ENCODE measurements at regions not wholly inside any gene's neighbourhood (a gene's known extent, or its start where the extent isn't known, plus 50 kb on each side); places are given as distances from the start of the nearest gene placed in this dataset.

DNA sequence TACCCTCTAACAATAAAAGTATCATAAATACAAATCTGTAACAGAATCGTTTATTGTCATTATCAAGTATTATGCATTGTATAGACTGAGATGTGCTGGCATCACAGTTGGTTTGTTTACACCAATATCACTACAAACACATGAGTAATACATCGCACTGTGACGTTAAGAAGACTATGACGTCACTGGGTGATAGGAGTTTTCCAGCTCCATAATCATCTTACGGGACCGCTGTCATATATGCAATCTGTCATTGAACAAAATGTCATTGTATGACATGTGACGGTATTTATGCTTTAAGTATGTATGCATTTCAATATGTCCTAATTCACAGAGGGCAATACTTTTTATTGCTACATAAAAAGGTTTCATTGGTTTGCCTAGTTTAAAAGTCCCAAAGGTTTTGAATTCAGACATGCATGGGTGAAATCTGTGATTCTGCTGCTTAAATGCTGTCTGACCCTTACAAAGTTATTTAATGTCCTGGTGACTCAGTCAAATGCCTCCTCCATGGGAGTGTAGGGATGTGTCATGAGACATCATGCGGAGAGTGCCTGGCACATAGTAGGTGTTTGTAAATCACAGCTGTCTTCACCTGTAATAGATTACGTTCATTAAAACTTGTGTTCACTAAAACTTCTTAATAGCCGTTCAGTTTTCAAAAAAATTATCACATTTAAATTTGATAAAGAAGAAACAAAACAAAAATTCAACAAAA lies 160.7 kb upstream of the PDE10A start:
- H3K9me3 ChIP-seq (ENCODE audit: insufficient read depth, low read depth, low read length) = no peaks in the 10 kb centered on the region
- TF ChIP-seq, protein P1, sequence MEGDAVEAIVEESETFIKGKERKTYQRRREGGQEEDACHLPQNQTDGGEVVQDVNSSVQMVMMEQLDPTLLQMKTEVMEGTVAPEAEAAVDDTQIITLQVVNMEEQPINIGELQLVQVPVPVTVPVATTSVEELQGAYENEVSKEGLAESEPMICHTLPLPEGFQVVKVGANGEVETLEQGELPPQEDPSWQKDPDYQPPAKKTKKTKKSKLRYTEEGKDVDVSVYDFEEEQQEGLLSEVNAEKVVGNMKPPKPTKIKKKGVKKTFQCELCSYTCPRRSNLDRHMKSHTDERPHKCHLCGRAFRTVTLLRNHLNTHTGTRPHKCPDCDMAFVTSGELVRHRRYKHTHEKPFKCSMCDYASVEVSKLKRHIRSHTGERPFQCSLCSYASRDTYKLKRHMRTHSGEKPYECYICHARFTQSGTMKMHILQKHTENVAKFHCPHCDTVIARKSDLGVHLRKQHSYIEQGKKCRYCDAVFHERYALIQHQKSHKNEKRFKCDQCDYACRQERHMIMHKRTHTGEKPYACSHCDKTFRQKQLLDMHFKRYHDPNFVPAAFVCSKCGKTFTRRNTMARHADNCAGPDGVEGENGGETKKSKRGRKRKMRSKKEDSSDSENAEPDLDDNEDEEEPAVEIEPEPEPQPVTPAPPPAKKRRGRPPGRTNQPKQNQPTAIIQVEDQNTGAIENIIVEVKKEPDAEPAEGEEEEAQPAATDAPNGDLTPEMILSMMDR (IDR thresholded peaks at IDR 0.05; ENCODE audit: insufficient read depth, low read depth, low read length) = no peak
- TF ChIP-seq EZH2 (IDR thresholded peaks at IDR 0.05; ENCODE audit: insufficient read depth, low read length) = no peak

DNA sequence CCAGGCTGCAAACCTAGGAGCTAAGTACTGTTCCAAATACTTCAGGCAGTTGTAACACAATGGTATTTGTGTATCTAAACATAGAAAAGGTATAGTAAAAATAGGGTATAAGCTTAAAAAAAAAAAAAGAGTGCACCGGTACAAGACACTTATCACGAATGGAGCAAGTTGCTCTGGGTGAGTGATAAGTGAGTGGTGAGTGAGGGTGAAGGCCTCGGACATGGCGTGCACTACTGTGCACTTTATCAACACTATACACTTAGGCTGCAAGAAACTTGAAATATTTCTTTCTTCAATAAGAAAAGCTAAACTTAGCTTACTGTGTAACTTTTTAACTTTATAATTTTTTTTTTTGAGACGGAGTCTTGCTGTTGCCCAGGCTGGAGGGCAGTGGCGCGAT lies 159.5 kb upstream of the PDE10A start:
- Histone ChIP-seq H3K27ac (ENCODE audit: low read depth, low read length) (no peak overlapping the region), H3K4me3 (ENCODE audit: insufficient read depth, low read depth, low read length) (no peak overlapping the region), H2AFZ (ENCODE audit: low read depth, low read length) (no peak overlapping the region), H3K27me3 (ENCODE audit: insufficient read depth, low read length) (peaks cover 22% of the 10 kb centered on the region), H3K9me3 (ENCODE audit: insufficient read depth, low read depth, low read length) (no peaks in the 10 kb centered on the region), H3K79me2 (ENCODE audit: insufficient read depth, low read length) (no peaks in the 10 kb centered on the region), H3K9ac (ENCODE audit: low read length) (no peak overlapping the region), H3K4me1 (ENCODE audit: insufficient read depth, low read length) (no peaks in the 10 kb centered on the region), H3K4me2 (ENCODE audit: low read length) (no peak overlapping the region), H3K36me3 (ENCODE audit: insufficient read depth, low read length) (no peaks in the 10 kb centered on the region), H4K20me1 (ENCODE audit: insufficient read depth, low read length) (no peaks in the 10 kb centered on the region)
- Mint-ChIP-seq H3K9me3 (ENCODE audit: unreplicated experiment) (peaks cover 2% of the 10 kb centered on the region), H3K27me3 (ENCODE audit: low read depth, unreplicated experiment) (peaks cover 33% of the 10 kb centered on the region), H3K36me3 (ENCODE audit: low read depth, unreplicated experiment) (no peaks in the 10 kb centered on the region), H3K27ac (ENCODE audit: unreplicated experiment) (no peak overlapping the region), H3K4me1 (ENCODE audit: low read depth, unreplicated experiment) (peaks cover 10% of the 10 kb centered on the region), H3K4me3 (ENCODE audit: unreplicated experiment) (no peak overlapping the region)
- DNase-seq (ENCODE audit: low read depth) = no peak
- no peak for FAIRE-seq
- no peak for TF ChIP-seq EZH2 (IDR thresholded peaks at IDR 0.05; ENCODE audit: insufficient read depth, low read length)
- TF ChIP-seq, protein P1 (IDR thresholded peaks at IDR 0.05; ENCODE audit: insufficient read depth, low read depth, low read length) = no peak

More for the DNA sequence above, 160.7 kb upstream of the PDE10A start:
- no peak for DNase-seq (ENCODE audit: low read depth)
- Histone ChIP-seq H3K79me2 (ENCODE audit: insufficient read depth, low read length) (no peaks in the 10 kb centered on the region), H4K20me1 (ENCODE audit: insufficient read depth, low read length) (no peaks in the 10 kb centered on the region), H3K9ac (ENCODE audit: low read length) (no peak overlapping the region), H3K4me3 (ENCODE audit: insufficient read depth, low read depth, low read length) (no peak overlapping the region), H3K4me2 (ENCODE audit: low read length) (no peak overlapping the region), H3K27ac (ENCODE audit: low read depth, low read length) (no peak overlapping the region), H3K36me3 (ENCODE audit: insufficient read depth, low read length) (no peaks in the 10 kb centered on the region), H3K4me1 (ENCODE audit: insufficient read depth, low read length) (no peaks in the 10 kb centered on the region), H2AFZ (ENCODE audit: low read depth, low read length) (no peak overlapping the region), H3K27me3 (ENCODE audit: insufficient read depth, low read length) (peaks cover 11% of the 10 kb centered on the region)
- no peak for FAIRE-seq
- Mint-ChIP-seq H3K4me1 (ENCODE audit: low read depth, unreplicated experiment) (peaks cover 10% of the 10 kb centered on the region), H3K27ac (ENCODE audit: unreplicated experiment) (no peak overlapping the region), H3K9me3 (ENCODE audit: unreplicated experiment) (peaks cover 3% of the 10 kb centered on the region), H3K27me3 (ENCODE audit: low read depth, unreplicated experiment) (peaks cover 28% of the 10 kb centered on the region), H3K4me3 (ENCODE audit: unreplicated experiment) (no peak overlapping the region), H3K36me3 (ENCODE audit: low read depth, unreplicated experiment) (no peaks in the 10 kb centered on the region)

DNA sequence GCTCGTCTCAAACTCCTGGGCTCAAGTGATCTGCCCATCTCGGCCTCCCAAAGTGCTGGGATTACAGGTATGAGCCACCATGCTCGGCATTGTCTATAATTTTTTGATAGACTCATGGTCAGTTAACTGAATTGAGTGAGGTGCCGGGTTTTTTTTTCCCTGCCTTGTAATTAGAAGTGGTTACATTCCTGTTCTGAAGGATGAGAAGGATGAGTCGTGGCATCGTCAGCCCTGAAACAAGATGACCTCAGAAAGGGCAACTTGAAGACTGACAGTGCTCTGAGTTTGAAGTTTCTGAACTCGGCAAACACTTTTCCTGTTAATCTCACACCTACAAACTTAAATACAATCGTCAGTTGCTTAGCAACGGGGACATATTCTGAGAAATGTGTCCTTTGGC lies 158.7 kb upstream of the PDE10A start:
- Mint-ChIP-seq H3K27ac (ENCODE audit: unreplicated experiment) (no peak overlapping the region), H3K9me3 (ENCODE audit: unreplicated experiment) (peaks cover 2% of the 10 kb centered on the region), H3K4me1 (ENCODE audit: low read depth, unreplicated experiment) (peaks cover 10% of the 10 kb centered on the region), H3K27me3 (ENCODE audit: low read depth, unreplicated experiment) (peaks cover 35% of the 10 kb centered on the region), H3K4me3 (ENCODE audit: unreplicated experiment) (no peak overlapping the region), H3K36me3 (ENCODE audit: low read depth, unreplicated experiment) (no peaks in the 10 kb centered on the region)
- H4K20me1 ChIP-seq (ENCODE audit: insufficient read depth, low read length) = no peaks in the 10 kb centered on the region
- DNase-seq (ENCODE audit: low read depth) (no peak), FAIRE-seq (no peak)
- H3K9ac ChIP-seq (ENCODE audit: low read length) = no peak overlapping the region
- no peaks in the 10 kb centered on the region for H3K79me2 ChIP-seq (ENCODE audit: insufficient read depth, low read length)
- H3K4me2 ChIP-seq (ENCODE audit: low read length) = no peak overlapping the region
- TF ChIP-seq EZH2 (IDR thresholded peaks at IDR 0.05; ENCODE audit: insufficient read depth, low read length) = no peak
- TF ChIP-seq, protein P1 (IDR thresholded peaks at IDR 0.05; ENCODE audit: insufficient read depth, low read depth, low read length) = no peak
- no peak overlapping the region for H3K4me3 ChIP-seq (ENCODE audit: insufficient read depth, low read depth, low read length)
- no peak overlapping the region for H2AFZ ChIP-seq (ENCODE audit: low read depth, low read length)
- no peaks in the 10 kb centered on the region for H3K4me1 ChIP-seq (ENCODE audit: insufficient read depth, low read length)
- H3K9me3 ChIP-seq (ENCODE audit: insufficient read depth, low read depth, low read length) = no peaks in the 10 kb centered on the region
- peaks cover 22% of the 10 kb centered on the region for H3K27me3 ChIP-seq (ENCODE audit: insufficient read depth, low read length)
- no peaks in the 10 kb centered on the region for H3K36me3 ChIP-seq (ENCODE audit: insufficient read depth, low read length)
- no peak overlapping the region for H3K27ac ChIP-seq (ENCODE audit: low read depth, low read length)
